ENCODE measurements at regions not wholly inside any gene's neighbourhood (a gene's known extent, or its start where the extent isn't known, plus 50 kb on each side); places are given as distances from the start of the nearest gene placed in this dataset.
A peak's percentile ranks its signal among the peaks of the same experiment; 100 is the strongest.

DNA sequence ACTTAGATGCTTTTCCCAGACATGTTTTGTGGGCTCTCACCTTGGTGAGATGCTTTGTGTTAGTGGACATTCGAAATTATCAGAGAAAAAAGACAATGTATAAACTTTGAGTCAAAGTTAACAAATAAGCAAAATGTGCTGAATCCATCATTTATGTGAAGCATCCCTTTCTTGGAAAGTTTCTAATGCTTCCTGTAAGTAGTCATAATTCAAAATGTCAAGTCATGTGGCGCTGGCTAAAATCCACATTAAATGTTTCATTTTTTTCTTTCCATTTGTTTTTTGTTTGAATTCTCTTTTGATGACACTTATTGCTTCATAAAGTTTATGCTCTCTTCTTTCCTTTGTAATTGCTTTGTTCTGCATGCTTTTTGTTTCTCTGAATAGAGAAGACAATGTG is 107.2 kb upstream of the CENPW start:
- no peak overlapping the region for H3K27ac Mint-ChIP-seq
- DNase-seq (no peak), ATAC-seq (no peak)
- no peaks in the 10 kb centered on the region for H3K27me3 Mint-ChIP-seq
- peaks cover 0 to 5% (median 4%) of the 10 kb centered on the region in 3 donors for H3K36me3 Mint-ChIP-seq
- no peak overlapping the region for H3K4me3 Mint-ChIP-seq
- H3K4me1 Mint-ChIP-seq, result no peaks in the 10 kb centered on the region
- peaks cover 0 to 8% (median 0%) of the 10 kb centered on the region in 9 donors for H3K9me3 Mint-ChIP-seq
- POLR2A ChIA-PET, result no interaction called here

DNA sequence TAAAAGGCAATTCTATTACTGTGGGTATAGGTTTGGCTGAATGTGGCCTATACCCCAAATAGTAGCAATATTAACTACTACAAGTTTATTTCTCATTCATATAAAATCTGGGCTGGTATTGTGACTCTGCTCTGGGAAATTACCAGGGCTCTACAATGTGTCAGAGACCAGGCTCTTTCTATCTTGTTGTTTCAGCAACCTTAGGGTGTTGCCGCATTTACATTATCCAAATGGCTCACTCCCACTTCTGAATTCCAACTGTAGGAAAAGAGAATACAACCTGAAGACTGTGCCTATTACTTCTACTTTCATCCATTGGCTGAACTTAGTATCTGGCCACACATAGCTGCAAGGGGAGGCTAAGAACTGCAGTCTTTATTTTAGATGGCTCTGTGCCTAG is 106.7 kb upstream of the CENPW start:
- no peaks in the 10 kb centered on the region for H3K4me1 Mint-ChIP-seq
- ATAC-seq, result no peak
- no peak overlapping the region for H3K4me3 Mint-ChIP-seq
- peaks cover 0 to 8% (median 0%) of the 10 kb centered on the region in 9 donors for H3K9me3 Mint-ChIP-seq
- DNase-seq, result no peak
- H3K27ac Mint-ChIP-seq, result no peak overlapping the region
- POLR2A ChIA-PET, result no interaction called here
- H3K36me3 Mint-ChIP-seq, result peaks cover 0 to 5% (median 4%) of the 10 kb centered on the region in 3 donors
- H3K27me3 Mint-ChIP-seq, result no peaks in the 10 kb centered on the region

DNA sequence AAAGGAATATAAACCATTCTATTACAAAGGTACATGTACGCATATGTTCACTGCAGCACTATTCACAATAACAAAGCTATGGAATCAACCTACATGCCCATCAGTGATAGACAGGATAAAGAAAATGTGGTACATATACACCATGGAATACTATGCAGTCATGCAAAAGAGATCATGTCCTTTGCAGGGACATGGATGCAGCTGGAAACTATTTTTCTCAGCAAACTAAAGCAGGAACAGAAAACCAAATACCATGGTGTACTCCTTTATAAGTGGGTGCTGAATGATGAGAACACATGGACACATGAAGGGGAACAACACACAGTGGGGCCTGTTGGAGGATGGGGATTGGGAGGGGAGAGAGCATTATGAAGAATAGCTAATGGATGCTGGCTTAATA is 104.6 kb upstream of the CENPW start:
- ATAC-seq (no peak), DNase-seq (no peak)
- Mint-ChIP-seq H3K4me1 (no peaks in the 10 kb centered on the region), H3K36me3 (peaks cover 2 to 13% (median 5%) of the 10 kb centered on the region in 3 donors), H3K27me3 (no peaks in the 10 kb centered on the region), H3K27ac (no peak overlapping the region), H3K4me3 (no peak overlapping the region), H3K9me3 (peaks cover 0 to 16% (median 6%) of the 10 kb centered on the region in 9 donors)
- POLR2A ChIA-PET, result no interaction called here

DNA sequence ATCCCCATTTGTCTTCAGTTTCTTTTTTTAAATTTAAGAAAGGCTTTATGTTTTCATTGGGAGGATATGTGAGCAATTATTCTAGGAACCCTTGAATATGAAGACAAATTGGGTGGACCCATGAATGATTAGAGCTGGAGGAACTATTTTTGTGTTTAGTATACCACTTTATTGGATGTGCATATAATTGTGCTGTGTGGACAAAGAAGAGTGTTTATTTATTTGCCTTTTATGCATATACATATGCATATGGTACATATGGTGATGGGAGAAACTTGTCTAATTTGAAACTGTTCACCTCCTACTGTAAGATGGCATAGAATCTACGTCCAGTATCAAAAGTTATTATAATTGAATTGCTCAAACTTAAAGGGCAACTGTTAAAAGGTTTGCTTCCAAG is 94.8 kb upstream of the CENPW start:
- Mint-ChIP-seq H3K9me3 (peaks cover 0 to 26% (median 3%) of the 10 kb centered on the region in 9 donors), H3K27ac (no peak overlapping the region), H3K4me3 (no peak overlapping the region), H3K27me3 (peaks cover 0 to 2% (median 0%) of the 10 kb centered on the region in 5 donors), H3K36me3 (peaks cover 0 to 18% (median 2%) of the 10 kb centered on the region in 3 donors), H3K4me1 (no peaks in the 10 kb centered on the region)
- POLR2A ChIA-PET, result no interaction called here
- ATAC-seq (no peak), DNase-seq (no peak)

DNA sequence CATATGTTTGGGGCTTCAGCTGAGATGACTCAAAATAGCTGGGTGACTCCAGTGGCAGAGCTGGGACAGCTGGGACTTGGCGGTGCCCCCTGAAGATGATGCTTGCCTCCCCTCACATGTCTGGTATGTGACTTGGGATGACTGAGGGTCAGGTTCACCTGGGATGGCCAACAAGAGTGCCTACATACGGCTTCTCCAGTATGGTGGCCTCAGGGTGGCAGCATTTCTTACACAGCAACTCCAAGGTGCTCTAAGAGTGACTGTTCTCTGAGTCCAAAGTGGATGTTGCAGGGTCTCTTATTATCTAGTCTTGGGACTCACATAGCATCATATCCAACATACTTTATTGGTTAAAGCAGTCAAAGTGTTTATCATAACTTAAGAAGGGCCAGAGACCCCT is 87.8 kb upstream of the CENPW start:
- H3K27ac Mint-ChIP-seq, result no peak overlapping the region
- no peak for ATAC-seq
- no peaks in the 10 kb centered on the region for H3K4me1 Mint-ChIP-seq
- no peak for DNase-seq
- H3K27me3 Mint-ChIP-seq, result no peaks in the 10 kb centered on the region
- H3K36me3 Mint-ChIP-seq, result peaks cover 0 to 8% (median 0%) of the 10 kb centered on the region in 3 donors
- H3K4me3 Mint-ChIP-seq, result no peak overlapping the region
- H3K9me3 Mint-ChIP-seq, result peaks cover 0 to 10% (median 2%) of the 10 kb centered on the region in 9 donors
- POLR2A ChIA-PET, result no interaction called here

DNA sequence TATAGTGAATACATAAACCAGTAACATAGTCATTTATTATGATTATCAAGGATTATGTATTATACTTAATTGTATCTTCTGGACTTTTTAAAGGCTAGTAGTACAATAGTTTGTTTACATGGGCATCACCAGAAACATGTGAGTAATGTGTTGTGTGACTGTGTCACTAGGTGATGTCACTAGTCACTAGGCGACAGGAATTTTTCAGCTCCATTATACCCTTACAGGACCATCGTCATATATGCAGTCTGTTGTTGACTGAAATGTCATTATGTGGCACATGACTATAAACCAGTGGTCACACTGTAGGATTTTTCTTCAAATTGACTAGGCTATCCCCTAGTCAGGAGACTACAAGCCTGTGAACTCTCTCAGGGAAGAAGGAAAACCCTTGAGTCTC is 86.5 kb upstream of the CENPW start:
- no peak for DNase-seq

DNA sequence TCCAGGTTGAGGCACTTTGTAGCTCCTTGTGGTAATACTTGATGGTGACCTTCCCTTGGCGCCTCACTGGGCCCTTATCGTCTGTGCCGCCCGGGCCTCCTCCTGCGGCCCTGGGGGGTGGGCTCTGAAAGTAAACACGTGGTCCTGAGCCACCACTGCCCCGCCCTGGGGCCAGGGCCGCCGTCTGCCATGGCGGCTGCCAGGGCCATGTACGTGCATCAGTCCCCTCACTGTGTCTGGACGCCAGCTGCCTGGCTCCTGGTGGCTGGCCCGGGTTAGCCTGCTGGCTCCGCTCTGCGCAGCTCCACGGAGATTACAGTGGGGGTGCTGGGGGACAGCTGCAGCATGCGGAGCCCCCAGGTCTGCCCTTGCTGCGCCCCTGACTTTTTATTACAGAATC is 81.8 kb upstream of the CENPW start:
- H3K27ac Mint-ChIP-seq, result no peak overlapping the region
- DNase-seq (no peak), ATAC-seq (no peak)
- peaks cover 0 to 2% (median 0%) of the 10 kb centered on the region in 5 donors for H3K27me3 Mint-ChIP-seq
- H3K4me1 Mint-ChIP-seq, result no peaks in the 10 kb centered on the region
- H3K4me3 Mint-ChIP-seq, result no peak overlapping the region
- H3K9me3 Mint-ChIP-seq, result peaks cover 15 to 60% (median 33%) of the 10 kb centered on the region in 9 donors
- H3K36me3 Mint-ChIP-seq, result peaks cover 6 to 39% (median 28%) of the 10 kb centered on the region in 3 donors
- POLR2A ChIA-PET, result no interaction called here

More for the DNA sequence above, 86.5 kb upstream of the CENPW start:
- ATAC-seq, result no peak
- Mint-ChIP-seq H3K4me1 (no peaks in the 10 kb centered on the region), H3K4me3 (no peak overlapping the region), H3K9me3 (peaks cover 0 to 14% (median 5%) of the 10 kb centered on the region in 9 donors), H3K27me3 (no peaks in the 10 kb centered on the region), H3K36me3 (peaks cover 0 to 10% (median 3%) of the 10 kb centered on the region in 3 donors), H3K27ac (no peak overlapping the region)
- POLR2A ChIA-PET, result no interaction called here

DNA sequence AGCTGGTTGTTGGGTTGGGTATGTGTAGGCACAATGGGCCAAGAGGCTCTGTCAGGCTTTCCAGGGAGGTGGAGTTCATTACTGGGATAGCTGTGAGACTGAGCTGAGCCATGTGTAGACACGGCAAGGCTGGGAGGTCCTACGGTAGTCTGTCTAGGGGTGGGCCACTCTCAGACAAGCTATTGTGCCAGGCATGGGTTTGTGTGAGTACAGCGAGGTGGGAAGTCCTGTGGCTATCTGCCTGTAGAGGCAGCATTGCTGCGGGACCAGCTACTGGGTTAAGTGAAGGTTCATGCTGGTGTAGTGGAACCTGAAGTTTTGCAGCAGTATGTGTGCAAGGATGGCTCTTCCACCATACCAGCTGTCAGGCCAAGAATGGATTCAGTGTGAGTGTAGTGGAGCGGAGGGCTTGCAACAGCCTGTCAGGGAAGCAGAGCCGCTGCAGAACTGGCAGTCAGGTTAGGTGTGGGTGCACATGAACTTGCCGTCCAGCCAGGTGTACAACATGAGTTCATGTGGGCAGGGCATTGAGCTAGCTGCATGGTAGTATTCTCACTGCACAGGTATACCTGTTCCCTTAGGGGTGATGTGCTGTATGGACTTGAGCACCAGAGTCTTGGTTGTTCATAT is 78.0 kb upstream of the CENPW start:
- peaks cover 6 to 36% (median 28%) of the 10 kb centered on the region in 3 donors for H3K36me3 Mint-ChIP-seq
- H3K9me3 Mint-ChIP-seq, result peaks cover 14 to 53% (median 32%) of the 10 kb centered on the region in 9 donors
- H3K27ac Mint-ChIP-seq, result peak overlapping the region in 1 of 10 donors; percentile 35
- no peaks in the 10 kb centered on the region for H3K4me1 Mint-ChIP-seq
- DNase-seq, result no peak
- ATAC-seq, result no peak
- peaks cover 0 to 2% (median 0%) of the 10 kb centered on the region in 5 donors for H3K27me3 Mint-ChIP-seq
- POLR2A ChIA-PET, result no interaction called here
- H3K4me3 Mint-ChIP-seq, result no peak overlapping the region

DNA sequence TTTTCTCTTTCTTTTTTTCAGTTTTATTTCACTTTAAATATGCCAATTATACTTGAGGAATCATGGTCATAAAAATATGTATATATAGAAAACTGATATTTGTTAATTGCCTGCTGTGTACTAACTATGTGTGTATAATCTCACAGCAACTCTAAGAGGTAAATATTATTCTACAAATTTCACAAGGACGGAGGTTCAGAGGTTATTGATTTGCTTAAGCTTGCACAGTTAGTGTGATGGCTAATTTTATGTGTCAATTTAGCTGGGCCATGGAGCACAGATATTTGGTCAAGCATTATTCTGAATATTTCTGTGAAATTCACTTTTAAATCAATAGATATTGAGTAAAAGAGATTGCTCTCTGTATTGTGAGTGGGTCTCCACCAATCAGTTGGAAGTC is 75.7 kb upstream of the CENPW start:
- Mint-ChIP-seq H3K4me1 (no peaks in the 10 kb centered on the region), H3K27ac (no peak overlapping the region), H3K27me3 (peaks cover 0 to 2% (median 0%) of the 10 kb centered on the region in 5 donors), H3K9me3 (peaks cover 14 to 39% (median 27%) of the 10 kb centered on the region in 9 donors), H3K4me3 (no peak overlapping the region), H3K36me3 (peaks cover 3 to 28% (median 26%) of the 10 kb centered on the region in 3 donors)
- ATAC-seq (no peak), DNase-seq (no peak)
- POLR2A ChIA-PET, result no interaction called here

DNA sequence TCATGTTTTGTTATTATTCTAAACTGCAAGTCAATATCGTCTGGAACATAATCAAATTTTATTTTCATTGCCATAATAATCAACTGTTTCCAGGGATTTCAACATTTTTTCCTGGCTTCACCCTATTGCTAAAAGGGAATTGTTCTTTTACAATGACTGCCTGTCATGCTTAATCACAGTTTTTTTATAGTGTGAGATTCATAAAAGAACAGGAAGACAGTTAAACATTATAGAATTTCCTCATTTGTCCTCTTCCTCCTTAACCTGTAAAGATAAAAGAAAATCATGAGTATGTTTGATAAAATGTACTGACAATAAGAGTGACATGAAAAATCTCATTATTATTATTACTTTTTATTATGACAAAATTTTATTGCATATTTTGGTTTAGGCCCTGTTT is 73.3 kb upstream of the CENPW start:
- H3K4me1 Mint-ChIP-seq, result no peaks in the 10 kb centered on the region
- DNase-seq, result no peak
- H3K36me3 Mint-ChIP-seq, result peaks cover 0 to 8% (median 8%) of the 10 kb centered on the region in 3 donors
- peaks cover 0 to 2% (median 0%) of the 10 kb centered on the region in 5 donors for H3K27me3 Mint-ChIP-seq
- ATAC-seq, result no peak
- H3K27ac Mint-ChIP-seq, result no peak overlapping the region
- peaks cover 0 to 15% (median 4%) of the 10 kb centered on the region in 9 donors for H3K9me3 Mint-ChIP-seq
- POLR2A ChIA-PET, result no interaction called here
- H3K4me3 Mint-ChIP-seq, result no peak overlapping the region

DNA sequence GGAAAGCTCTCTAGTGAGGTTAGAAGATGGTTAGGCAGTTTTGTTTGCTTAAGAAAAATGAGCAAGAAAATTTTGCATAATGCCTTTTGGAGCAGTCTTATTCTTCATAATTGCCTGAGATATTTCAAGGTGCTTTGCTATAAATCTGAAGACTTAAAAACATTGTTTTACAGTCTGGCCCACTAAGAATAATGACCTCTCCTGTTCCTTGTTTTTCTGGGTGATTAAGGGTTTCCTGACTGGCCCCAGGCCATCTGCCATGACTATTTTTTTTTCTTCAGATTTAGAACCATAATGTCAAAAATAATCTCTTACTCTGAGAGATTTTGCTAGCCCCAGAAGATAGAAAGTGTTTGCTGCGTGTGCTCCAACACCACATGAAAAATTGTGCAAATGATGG is 72.3 kb upstream of the CENPW start:
- H3K9me3 Mint-ChIP-seq, result peaks cover 0 to 7% (median under 1%) of the 10 kb centered on the region in 9 donors
- no peak overlapping the region for H3K4me3 Mint-ChIP-seq
- POLR2A ChIA-PET, result no interaction called here
- no peak for ATAC-seq
- H3K27ac Mint-ChIP-seq, result no peak overlapping the region
- no peaks in the 10 kb centered on the region for H3K27me3 Mint-ChIP-seq
- peaks cover 0 to 5% (median 4%) of the 10 kb centered on the region in 3 donors for H3K36me3 Mint-ChIP-seq
- DNase-seq, result no peak
- H3K4me1 Mint-ChIP-seq, result no peaks in the 10 kb centered on the region

DNA sequence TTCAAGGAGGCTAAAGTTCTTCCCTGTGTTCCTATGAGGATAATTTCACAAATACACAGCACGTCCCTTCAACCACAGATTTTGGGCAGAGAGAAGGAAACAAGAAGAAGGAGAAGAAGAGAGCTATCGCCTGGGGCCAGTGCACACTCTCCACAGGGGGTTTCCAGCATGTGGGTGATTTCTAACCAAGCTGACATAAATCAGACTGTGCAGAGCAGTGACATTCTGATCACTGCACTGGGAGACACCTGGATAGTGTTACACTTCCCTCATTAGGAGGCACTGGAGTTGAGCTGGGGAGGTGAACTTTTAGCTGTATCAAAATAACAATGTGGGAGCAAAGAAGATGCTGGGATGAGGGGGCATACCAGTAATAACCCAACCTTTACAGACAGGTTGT is 71.8 kb upstream of the CENPW start:
- Mint-ChIP-seq H3K4me3 (no peak overlapping the region), H3K9me3 (peaks cover 0 to 2% (median 0%) of the 10 kb centered on the region in 9 donors), H3K27ac (no peak overlapping the region), H3K27me3 (no peaks in the 10 kb centered on the region), H3K4me1 (no peaks in the 10 kb centered on the region), H3K36me3 (peaks cover 0 to 2% (median under 1%) of the 10 kb centered on the region in 3 donors)
- no peak for ATAC-seq
- POLR2A ChIA-PET, result no interaction called here
- no peak for DNase-seq

DNA sequence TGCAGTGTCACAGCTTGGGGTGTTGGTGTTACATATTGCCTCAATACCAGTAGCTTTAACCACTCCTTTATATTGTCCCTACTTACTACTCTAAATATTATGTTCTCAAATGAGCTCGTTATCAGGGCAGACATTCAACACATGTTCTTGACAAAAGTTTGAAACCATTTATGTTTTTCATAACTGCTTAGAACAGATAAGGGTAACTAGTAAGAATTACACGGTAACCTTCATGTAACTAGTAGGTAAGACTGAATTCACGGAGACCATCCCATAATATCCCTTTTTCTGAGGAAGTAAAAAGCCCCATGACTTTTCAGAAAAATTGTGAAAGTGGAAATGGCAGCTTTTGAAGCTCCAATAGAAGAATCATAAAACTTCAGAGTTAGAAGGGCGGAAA is 59.6 kb upstream of the CENPW start:
- Mint-ChIP-seq H3K9me3 (peaks cover 0 to 4% (median 0%) of the 10 kb centered on the region in 9 donors), H3K4me3 (no peak overlapping the region), H3K4me1 (no peaks in the 10 kb centered on the region), H3K36me3 (peaks cover 0 to 1% (median 0%) of the 10 kb centered on the region in 3 donors), H3K27ac (no peak overlapping the region), H3K27me3 (peaks cover 0 to 3% (median 0%) of the 10 kb centered on the region in 5 donors)
- no peak for DNase-seq
- ATAC-seq, result no peak
- POLR2A ChIA-PET, result no interaction called here

DNA sequence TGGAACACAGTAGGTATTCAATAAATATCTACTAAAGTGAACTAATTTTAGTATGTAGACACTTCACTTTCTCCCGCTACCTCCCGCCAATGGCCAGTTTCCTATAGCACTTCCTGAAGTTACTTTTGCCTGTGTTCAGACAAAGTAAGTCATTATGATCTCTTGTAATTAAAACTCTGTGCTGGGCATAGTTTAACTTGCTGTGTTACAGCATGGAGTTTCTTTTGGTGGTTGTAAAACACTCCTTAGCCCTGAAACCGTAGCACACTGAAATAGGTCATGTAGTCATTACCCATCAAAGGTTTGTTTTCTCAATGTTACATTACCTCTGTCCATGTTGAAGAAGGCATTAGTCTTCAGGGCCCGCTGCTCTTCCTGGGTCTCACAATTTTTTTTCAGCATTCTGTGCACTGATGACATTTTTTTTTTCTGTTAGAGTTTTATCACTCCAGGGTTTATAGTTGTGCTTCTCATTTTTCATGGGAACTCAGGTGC is 54.0 kb upstream of the CENPW start:
- Mint-ChIP-seq H3K4me1 (no peaks in the 10 kb centered on the region), H3K27ac (no peak overlapping the region)
- POLR2A ChIA-PET, result no interaction called here

More for the DNA sequence above, 54.0 kb upstream of the CENPW start:
- ATAC-seq (no peak), DNase-seq (no peak)
- Mint-ChIP-seq H3K36me3 (peaks cover 0 to 1% (median 0%) of the 10 kb centered on the region in 3 donors), H3K4me3 (no peak overlapping the region), H3K9me3 (peaks cover 0 to 6% (median 0%) of the 10 kb centered on the region in 9 donors), H3K27me3 (peaks cover 0 to 7% (median 0%) of the 10 kb centered on the region in 5 donors)

Measured in naive thymus-derived CD8-positive, alpha-beta T cell (primary cell).